Activated CD8-positive, alpha-beta memory T cell treated with anti-CD3 and anti-CD28 coated beads for 24 hours (primary cell): ENCODE measurements at regions not wholly inside any gene's neighbourhood (a gene's known extent, or its start where the extent isn't known, plus 50 kb on each side); places are given as distances from the start of the nearest gene placed in this dataset.

ENCODE experiments used
- DNase-seq: peaks from one replicate; pipeline ENCODE4 v3.0.0-alpha.2; 2020

GRCh38 chr11:79570104-79570503 is 129.3 kb upstream of the TENM4 start:
- DNase-seq = no peak

GRCh38 chr11:79564288-79564925 is 123.6 kb upstream of the TENM4 start:
- DNase-seq = no peak

GRCh38 chr11:79561496-79561895 is 120.7 kb upstream of the TENM4 start:
- DNase-seq = no peak

GRCh38 chr11:79550809-79551208 is 110.0 kb upstream of the TENM4 start:
- DNase-seq = no peak

- DNase-seq = no peak
These were observed 106.4 kb upstream of the TENM4 start for GRCh38 chr11:79547256-79547655.

- no peak for DNase-seq
These were observed 105.5 kb upstream of the TENM4 start for GRCh38 chr11:79546351-79546750.

GRCh38 chr11:79544361-79544760 is 103.5 kb upstream of the TENM4 start:
- DNase-seq = no peak

GRCh38 chr11:79543101-79543500 is 102.3 kb upstream of the TENM4 start:
- DNase-seq = no peak

- no peak for DNase-seq
These were observed 100.6 kb upstream of the TENM4 start for GRCh38 chr11:79541466-79541865.

GRCh38 chr11:79538775-79539174 is 97.9 kb upstream of the TENM4 start:
- no peak for DNase-seq

GRCh38 chr11:79536155-79536917 is 95.5 kb upstream of the TENM4 start:
- no peak for DNase-seq

- no peak for DNase-seq
These were observed 94.8 kb upstream of the TENM4 start for GRCh38 chr11:79535606-79536005.

GRCh38 chr11:79525257-79525656 is 84.4 kb upstream of the TENM4 start:
- no peak for DNase-seq

GRCh38 chr11:79522626-79523025 is 81.8 kb upstream of the TENM4 start:
- DNase-seq = no peak

GRCh38 chr11:79520086-79520485 is 79.3 kb upstream of the TENM4 start:
- no peak for DNase-seq

GRCh38 chr11:79515781-79516180 is 75.0 kb upstream of the TENM4 start:
- DNase-seq = no peak

- no peak for DNase-seq
These were observed 73.9 kb upstream of the TENM4 start for GRCh38 chr11:79514695-79515094.

- DNase-seq = no peak
These were observed 73.5 kb upstream of the TENM4 start for GRCh38 chr11:79514290-79514689.

GRCh38 chr11:79512706-79513469 is 72.1 kb upstream of the TENM4 start:
- DNase-seq = no peak

GRCh38 chr11:79510960-79511359 is 70.1 kb upstream of the TENM4 start:
- no peak for DNase-seq

- no peak for DNase-seq
These were observed 67.6 kb upstream of the TENM4 start for GRCh38 chr11:79508461-79508860.

GRCh38 chr11:79507706-79508105 is 66.9 kb upstream of the TENM4 start:
- no peak for DNase-seq

GRCh38 chr11:79506734-79507344 is 66.0 kb upstream of the TENM4 start:
- no peak for DNase-seq

GRCh38 chr11:79506124-79506523 is 65.3 kb upstream of the TENM4 start:
- DNase-seq = no peak
